LoVo (cell line): ENCODE measurements at regions not wholly inside any gene's neighbourhood (a gene's known extent, or its start where the extent isn't known, plus 50 kb on each side); places are given as distances from the start of the nearest gene placed in this dataset.
"Not testable (repeated sequence)": the region's sequence is repeated elsewhere in the genome, so short reads cannot be mapped to it uniquely, and the experiment has no call there.

Experiments used
- DNase-seq: peaks from one replicate; pipeline ENCODE4 v3.0.0-alpha.2; 2016; ENCODE audit warnings: low spot score

DNA sequence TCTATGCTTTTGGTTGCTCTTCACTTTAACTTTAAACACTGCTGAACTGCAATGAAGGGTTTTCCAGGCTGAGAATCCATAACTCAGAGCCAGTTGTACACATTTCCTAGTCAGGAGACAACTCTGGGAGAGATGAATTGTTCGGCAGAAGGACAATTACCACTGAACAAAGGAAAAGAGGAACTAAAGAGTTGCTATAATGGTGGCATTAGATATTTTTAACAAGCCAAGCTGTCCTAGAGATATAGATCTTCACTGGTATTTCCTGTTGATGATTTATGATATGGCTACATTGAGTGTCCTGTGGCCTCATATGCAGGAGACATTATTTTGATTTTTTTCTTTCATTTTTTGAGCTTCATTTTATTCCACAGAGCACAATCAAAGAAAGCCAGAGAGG, 219.1 kb upstream of the PCSK5 start:
- no peak for DNase-seq

DNA sequence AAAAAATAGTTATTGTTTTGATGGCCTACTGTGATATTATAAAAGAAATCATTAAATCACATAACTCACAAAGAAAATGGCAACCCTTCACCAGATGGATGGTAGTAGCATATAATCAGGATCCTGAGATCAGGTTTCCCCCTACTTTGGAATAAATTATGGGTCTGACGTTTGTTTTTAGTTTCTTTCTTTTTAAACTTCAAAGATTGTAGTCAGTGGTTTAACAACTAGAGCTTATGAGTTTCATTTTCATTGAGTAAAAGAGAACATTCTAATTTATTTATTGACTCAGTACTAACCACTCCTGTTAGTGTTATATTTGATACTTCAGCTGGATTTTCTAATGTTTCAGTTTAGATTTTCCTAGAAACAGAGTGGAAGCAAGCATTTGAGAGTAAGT, 218.0 kb upstream of the PCSK5 start:
- DNase-seq, result no peak

DNA sequence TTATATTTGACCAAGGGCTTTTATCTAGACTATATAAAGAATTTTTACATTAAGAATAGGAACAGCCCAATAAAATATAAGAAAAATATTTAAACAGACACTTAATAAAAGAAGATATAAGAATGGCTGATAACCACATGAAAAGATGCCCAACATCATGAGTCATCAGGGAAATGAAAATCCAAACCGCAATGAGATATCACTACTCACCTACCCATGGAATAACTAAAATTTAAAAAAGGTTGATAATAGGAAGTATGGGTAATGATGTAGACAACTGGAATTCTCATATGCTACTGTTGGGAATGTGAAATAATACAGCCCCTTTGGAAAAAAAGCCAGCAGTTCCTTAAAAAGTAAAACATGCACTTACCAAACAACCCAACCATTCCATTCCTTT, 206.9 kb upstream of the PCSK5 start:
- DNase-seq, result no peak

DNA sequence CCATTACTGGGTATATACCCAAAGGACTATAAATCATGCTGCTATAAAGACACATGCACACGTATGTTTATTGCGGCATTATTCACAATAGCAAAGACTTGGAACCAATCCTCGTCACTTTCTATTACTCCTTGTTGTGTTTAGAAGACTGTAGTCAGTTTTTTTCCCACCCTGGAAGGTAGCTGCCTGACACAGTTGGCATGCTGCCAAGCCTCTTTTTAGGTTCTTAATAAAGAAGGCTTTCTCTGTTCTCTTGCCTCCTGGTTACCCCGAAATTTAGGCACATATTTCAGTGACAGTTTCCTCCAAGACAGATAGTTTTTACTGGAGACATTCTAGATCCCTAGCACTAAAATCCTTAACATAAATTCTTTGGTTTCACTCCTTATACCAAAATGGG, 205.4 kb upstream of the PCSK5 start:
- no peak for DNase-seq

DNA sequence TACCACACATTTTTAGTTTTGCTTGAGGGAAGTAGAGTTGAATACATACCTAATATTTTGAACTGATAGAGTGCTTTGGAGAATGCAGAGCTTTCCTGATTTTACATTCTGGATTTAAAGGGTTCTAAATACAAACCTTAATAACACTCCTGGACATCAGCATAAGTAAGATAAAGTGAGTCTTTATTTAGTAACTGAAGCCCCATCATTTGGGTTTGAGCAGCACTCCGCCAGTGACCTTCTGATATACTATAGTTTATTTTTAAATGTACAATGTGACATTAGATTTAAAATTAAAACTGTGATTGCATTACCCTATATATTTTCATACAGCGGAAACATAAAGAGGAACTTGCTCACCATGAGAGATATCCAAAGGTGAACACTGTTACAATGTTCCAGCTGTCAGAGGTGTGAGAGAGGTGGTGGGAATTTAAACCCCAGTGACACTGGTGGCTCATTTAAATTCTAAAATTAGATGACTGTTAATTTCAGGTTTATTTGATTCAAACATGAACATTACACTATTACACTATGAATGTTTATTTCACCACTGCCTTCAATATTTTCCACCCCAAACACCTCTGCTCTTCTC, 203.0 kb upstream of the PCSK5 start:
- no peak for DNase-seq

DNA sequence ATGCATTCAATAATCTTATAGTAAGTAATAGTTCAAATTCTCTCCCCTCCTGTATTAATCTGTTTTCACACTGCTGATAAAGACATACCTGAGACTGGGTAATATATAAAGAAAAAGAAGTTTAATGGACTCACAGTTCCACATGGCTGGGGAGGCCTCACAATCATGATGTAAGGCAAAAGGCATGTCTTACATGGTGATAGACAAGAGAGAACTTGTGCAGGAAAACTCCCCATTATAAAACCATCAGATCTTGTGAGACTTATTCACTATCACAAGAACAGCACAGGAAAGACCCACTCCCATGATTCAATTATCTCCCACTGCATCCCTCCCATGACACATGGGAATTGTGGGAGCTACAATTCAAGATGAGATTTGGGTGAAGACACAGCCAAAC, 199.9 kb upstream of the PCSK5 start:
- not testable (repeated sequence) for DNase-seq

DNA sequence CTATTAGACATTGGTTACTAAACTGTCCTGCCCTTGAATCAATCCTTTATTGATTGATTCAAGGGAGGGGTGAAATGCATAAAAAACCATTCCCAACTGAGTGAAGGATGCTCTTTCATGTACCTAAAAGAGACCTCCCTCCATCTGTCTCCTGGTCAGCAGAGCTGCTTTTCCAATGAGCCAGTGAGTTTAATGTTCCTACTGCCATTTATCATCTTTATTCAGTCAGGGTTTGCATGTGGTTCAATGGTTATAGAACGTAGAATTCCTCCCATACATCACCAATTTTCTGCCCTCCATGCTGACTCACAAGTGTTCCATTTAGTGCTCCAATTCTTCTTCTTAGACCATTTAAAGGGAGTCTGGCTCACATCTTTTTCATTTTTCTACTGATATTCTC, 199.1 kb upstream of the PCSK5 start:
- DNase-seq, result no peak

DNA sequence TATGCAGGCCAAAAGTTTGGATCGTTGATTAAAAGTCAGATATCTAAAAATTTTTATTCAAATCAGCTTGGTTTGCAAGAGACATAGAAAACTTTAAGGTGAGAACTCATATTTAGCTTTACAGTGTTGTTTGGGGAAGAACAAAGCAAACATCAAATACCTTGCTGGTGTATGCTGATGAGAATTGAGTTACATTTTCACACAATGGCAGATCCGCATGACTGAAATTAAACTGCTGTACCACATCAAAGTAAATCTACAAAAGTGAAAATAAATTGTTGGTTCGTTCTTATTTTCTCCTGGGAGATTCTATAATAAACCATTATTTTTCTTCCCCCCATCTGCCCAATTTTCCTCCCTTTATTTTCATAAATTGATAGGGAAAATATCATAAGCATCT, 198.2 kb upstream of the PCSK5 start:
- no peak for DNase-seq

DNA sequence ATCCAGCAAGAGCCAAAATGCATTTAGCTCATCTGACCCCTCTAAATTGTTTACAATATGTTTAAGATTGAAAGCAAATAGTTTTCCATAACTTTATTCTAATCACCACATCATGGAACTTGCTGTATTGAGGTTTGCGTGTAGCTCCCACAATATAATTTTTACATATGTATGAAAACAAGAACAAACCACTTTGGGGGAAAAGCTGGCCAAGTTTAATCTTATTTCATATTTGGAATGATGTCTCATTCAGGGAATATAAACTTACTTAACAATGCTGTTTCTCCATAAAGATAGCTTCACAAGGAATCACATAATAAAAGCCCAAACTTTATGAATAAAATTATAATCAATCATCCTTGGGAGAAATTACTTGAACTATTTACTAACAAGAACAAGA, 194.6 kb upstream of the PCSK5 start:
- DNase-seq, result no peak

DNA sequence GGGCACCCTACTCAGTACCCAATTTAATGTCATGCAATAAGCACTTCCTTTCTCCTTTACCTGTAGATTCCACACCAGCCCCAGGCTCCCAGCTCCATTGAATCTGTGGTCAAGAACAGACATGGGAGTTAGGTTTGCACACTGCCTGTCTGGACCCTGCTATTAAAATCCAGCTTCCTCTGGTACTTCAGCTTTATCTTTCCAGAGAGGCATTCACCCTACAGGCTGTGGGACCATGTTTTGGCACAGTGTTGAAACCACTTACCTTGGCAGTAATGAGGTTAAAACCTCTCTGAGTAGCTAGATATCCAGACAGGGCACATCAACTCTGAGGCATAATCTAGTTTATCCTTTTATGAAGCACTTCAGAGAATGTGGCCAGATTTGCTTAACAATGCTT, 191.5 kb upstream of the PCSK5 start:
- DNase-seq, result no peak

DNA sequence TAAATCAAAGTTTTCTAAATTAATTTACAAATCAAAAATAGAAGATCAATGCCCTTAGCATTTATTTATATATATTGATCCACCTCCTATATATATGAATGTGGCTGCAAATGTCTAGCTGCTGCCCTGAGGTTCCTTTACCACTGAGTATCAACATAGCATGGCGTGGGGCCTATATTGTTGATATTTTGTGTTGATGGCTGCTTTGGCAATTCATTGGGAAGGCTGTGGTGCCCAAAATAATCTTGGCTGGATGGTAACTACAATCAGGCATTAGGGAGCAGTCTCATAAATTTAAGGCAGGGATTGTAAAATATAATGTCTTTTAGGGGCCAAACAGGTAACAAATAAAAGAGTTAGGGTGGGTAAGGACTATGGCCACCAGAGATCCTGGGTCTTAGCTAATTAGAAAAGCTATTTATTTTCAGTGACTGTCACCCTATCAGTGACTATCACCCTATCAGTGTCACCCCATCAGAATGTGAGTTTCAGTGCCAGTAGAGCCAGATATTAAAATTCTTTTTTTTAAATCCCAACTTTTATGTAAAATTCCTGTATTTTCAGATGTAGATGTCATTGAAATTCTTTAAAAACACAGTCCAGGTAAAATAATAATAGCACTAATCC, 190.7 kb upstream of the PCSK5 start:
- no peak for DNase-seq

DNA sequence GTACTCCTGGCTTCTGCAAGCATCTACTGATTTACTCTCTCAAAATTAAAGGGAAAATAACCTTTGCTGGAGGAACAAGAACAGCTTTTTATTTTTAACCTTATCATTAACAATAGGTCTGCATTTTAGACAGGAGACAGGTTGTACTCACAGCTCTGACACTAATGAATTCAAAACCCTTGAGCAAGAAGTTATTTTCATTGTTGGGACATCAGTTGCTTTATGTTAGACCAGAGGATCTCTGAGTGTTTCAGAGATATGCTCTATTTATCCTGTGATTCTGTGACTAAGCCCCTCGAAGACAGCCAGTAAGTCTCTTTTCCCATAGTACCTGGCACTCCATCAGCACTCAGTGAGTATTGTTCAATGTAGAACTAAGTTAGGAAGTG, 190.2 kb upstream of the PCSK5 start:
- no peak for DNase-seq

DNA sequence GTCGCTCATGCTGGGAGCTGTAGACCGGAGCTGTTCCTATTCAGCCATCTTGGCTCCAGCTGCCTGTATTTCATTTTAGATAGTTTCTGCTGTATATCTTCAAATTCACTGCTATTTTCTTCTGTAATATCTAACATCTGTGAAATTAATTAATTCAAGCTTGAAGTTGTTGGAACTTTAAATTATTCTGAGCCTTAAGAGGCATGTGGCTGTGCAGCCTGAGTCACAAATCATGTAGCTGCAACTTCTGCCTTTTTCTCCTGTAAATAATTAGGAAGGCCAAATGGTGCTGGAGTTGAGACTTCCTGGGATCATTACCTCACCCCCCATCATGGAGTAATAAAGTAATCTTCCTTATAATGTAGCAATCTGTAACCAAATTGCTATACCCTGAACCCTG, 183.3 kb upstream of the PCSK5 start:
- no peak for DNase-seq

DNA sequence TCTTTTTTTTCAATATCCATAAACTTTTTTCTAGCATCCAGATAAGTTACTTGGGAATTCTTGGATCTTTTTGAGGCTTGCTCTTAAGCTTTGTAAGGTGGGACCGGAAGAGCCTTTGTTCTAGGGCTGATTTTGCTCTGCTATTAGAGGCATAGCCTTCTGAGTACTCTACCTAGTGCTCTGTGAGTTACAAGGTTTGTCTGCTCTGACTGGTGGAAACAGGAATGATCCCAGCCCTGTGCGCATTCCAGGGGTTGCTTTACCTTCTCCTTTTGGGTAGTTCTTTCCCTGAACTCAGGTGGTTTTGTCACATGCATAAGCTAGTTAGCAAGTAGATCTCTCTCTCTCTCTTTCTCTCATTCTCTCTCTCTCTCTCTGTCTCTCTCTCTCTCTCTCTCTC, 180.8 kb upstream of the PCSK5 start:
- no peak for DNase-seq

DNA sequence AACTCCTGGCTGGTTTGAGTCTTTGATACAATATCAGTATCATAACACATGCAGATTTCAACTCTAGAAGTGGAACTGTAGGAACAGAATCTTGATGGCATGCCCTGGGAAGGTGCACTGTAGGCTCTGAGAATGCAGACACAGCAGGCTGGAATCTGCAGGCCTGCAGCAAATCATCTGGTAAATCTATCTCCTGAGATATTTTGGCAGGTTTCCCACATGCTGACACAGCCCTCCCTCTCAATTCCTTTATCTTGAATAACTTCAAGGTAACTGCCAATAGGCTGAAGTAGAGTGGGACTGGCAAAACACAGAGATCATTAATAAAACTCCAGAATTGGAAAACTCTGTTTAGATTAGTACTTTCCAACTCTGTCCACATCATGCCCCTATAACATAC, 177.8 kb upstream of the PCSK5 start:
- DNase-seq, result no peak

DNA sequence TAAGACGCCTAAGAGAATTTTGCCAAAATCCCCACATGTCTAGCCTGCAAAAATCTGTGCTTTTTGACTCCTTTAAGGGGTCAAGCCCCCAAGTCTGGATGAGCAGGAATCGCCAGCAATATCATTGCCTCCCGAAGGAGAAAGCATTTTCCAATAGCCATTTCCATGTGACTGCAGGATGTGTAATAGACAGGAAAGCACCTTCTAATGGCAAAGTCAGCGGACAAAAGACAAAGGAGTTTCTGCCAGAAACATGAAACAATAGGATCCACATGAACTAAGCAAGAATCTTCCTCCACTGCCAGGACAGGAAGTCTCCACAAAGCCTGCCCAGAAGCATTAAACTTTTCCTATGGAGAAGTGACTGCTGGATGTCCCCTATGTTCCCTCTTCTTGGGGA, 177.1 kb upstream of the PCSK5 start:
- no peak for DNase-seq

DNA sequence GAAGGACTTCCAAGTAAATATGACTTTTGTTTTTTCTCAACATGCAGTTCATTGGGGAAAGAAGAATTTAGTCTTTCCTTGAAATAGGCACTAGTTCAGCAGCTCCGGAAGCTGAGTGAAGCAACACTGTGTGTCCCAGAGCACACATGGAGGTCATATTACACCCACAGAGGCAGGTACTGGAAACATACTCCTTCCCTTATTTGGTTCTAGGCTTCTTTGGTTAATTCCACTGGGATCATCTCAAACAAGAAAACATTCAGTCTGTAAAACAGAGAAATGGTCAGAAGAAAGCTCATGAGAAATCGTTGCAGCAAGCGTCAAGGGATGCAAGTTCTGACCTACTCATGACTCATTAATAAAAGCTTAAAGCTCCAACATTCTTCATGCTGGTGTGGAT, 175.1 kb upstream of the PCSK5 start:
- no peak for DNase-seq

DNA sequence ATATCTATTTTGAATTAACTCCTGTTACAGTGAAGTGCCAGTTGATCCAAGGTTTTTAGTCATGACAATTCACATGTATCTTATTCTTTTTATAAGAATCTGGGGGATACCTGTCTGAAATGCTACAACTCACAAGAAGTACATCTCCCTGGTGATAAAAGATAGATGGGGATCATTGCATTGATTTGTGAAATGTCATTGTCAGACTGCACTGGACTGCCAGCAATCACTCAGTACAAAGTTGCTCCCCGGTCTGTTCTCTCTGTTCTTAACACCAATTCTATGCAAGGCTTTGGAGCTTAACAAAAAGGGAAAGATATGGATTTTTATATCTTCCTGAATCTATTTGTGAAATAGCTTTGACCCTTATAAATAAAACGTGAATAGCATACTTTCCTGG, 171.8 kb upstream of the PCSK5 start:
- no peak for DNase-seq

DNA sequence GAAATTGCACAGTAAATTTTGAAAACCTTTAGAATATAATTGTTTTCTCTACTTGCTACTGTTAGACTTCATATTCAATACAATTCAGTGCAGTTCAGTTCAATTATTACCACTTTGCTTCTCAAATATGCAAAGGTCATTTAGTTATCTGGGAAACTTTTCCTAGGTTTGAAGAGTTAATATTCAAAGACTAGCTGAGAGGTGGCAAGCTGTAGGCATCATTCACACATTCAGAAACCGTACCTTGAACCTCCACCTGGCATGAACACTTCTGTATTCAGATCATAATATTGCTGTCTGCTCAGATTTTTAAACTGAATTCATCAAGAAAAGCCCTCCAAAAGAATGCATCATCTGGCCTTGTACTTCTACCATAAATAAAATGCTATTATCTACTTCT, 162.1 kb upstream of the PCSK5 start:
- no peak for DNase-seq

DNA sequence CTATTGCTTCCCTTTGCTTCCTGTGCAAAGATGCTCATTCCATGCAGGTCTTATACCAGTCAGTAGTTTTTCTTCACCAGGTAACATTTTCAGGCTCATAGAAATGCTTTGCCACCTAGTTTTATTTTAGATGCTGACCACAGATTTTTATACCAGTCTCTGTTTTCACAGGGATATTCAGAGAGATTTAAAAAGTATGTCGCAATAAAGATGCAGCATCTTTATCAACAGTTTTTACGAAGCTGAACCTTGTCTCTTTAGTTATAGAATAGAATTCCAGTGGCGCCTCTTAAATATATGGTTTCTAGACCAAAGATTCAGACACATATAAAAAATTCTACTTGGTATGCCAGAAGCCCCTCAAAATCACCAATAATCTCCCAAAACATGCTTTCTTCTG, 155.7 kb upstream of the PCSK5 start:
- no peak for DNase-seq

DNA sequence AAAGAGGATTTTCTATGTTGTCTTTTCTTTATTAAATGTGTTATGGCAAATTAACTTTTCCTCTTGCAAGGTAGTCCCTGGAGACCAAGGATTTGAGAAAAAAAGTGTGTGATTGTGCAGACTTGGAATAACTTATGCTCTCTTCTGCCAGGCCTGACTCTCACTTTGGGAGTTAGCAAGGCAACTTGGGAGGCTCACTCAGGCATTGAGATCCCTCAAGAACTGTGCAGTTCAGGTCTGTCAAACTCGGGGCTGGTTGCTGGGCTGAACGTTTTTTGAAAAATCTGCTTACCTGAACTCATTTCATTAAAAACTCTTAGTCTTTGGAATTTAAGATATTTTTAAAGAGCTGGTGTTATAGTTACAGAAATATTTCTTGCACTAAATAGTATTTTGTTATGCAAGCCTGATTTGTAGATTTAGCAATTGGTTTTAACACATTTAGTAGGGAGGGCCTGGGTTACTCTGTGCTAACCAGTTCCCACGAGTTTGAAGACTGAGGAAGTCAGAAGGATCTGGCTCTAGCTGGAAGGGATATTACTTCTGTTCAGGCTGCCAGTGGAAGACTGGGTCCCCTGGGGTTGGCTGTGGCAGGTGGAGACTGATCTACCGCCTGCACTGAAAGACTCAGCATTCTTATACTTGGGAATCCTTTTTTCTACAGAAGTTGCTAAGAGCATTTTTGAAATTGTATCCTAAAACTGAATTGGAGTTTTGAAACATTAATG, 150.4 kb upstream of the PCSK5 start:
- no peak for DNase-seq

DNA sequence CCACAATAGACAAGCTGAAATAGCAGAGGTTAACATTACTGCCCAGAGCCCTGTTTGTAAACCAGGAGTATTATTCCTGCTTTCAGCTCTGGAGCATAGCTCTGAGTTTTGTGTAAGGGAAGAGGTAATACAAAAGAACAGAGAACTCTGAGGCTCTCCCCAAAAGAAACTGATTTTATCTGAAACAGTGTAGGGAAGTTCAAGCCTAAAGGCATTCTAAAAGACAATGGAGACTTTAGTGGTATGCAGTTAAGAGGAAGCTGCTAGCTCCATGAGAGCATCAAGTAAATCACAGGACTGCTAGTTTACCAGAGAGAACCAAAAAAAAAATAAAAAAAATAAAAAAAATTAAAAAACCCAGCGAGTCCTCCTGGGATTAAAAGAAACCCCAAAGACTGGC, 146.6 kb upstream of the PCSK5 start:
- DNase-seq, result no peak

DNA sequence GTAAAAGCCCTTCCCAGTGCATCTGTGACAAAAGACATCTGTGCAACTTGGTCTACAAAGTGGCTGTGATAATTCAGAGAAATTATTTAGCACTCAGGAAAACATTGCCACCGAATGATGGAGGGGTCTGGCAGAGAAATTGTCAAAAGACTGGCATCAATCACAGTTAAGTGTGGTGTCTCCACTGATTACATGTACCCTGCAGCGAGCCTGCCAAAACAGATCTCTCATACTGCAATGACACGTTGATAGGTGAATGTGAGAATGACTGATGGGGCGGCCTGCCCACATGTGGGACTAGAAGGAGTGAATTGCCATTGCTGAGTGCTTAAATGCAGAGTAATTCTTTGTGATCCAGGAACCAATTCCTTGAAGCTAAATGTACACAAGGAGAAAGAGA, 136.4 kb upstream of the PCSK5 start:
- no peak for DNase-seq

DNA sequence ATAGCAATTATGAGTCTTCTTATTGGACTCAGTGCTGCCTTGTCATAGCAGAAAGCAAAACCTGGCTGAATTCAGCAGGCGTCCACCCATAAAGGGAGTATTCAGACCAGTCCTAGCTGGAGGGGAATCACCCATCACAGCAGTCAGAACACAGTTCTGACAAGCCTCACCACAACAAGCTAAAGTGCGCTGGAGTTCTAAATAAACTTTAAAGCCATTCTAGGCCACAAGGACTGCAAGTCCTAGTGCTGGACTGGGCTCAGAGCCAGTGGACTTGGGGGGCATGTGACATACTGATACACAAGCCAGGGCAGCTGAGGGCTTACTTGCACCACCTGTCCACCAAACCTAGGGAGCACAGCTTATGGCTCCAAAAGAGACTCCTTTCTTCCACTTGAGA, 115.3 kb upstream of the PCSK5 start:
- DNase-seq, result no peak
